HEK293 (cell line): ENCODE measurements at regions not wholly inside any gene's neighbourhood (a gene's known extent, or its start where the extent isn't known, plus 50 kb on each side); places are given as distances from the start of the nearest gene placed in this dataset.
"Not testable (repeated sequence)": the region's sequence is repeated elsewhere in the genome, so short reads cannot be mapped to it uniquely, and the experiment has no call there.

ENCODE experiments used
- CTCF ChIP-seq: fragments of 450-650 bp; formaldehyde crosslinking; IDR thresholded peaks from 2 replicates; pipeline ENCODE4 v1.5.1; 2016; ENCODE audit warnings: missing biosample characterization, missing genetic modification characterization
- SALL2 ChIP-seq: fragments of 450-650 bp; formaldehyde crosslinking; IDR thresholded peaks from 2 replicates; pipeline ENCODE4 v1.5.0; 2017; ENCODE audit warnings: missing biosample characterization, mild to moderate bottlenecking, missing genetic modification characterization, borderline replicate concordance
- TCF7L2 ChIP-seq: IDR thresholded peaks from 2 replicates; pipeline ENCODE4 v1.6.1; 2011; ENCODE audit warnings: low read depth, mild to moderate bottlenecking, inconsistent platforms, low read length, moderate library complexity, borderline replicate concordance
- ZBTB11 ChIP-seq: fragments of 450-650 bp; formaldehyde crosslinking; conservative IDR thresholded peaks from 2 replicates; pipeline ENCODE4 v1.5.1; 2016; ENCODE audit warnings: low read depth, missing biosample characterization, missing genetic modification characterization
- ZBTB7A ChIP-seq: fragments of 450-650 bp; formaldehyde crosslinking; IDR thresholded peaks from 2 replicates; pipeline ENCODE4 v1.5.1; 2016; ENCODE audit warnings: low read depth, missing biosample characterization, missing genetic modification characterization
- ZNF10 ChIP-seq: fragments of 450-650 bp; formaldehyde crosslinking; IDR thresholded peaks from 2 replicates; pipeline ENCODE4 v1.5.1; 2017; ENCODE audit warnings: missing biosample characterization, missing genetic modification characterization
- ZNF132 ChIP-seq: fragments of 450-650 bp; formaldehyde crosslinking; IDR thresholded peaks from 2 replicates; pipeline ENCODE4 v1.5.1; 2017; ENCODE audit warnings: missing biosample characterization, missing genetic modification characterization, borderline replicate concordance
- ZNF24 ChIP-seq: fragments of 450-650 bp; formaldehyde crosslinking; IDR thresholded peaks from 2 replicates; pipeline ENCODE4 v1.5.1; 2016; ENCODE audit warnings: missing biosample characterization, missing genetic modification characterization
- ZNF335 ChIP-seq: fragments of 450-650 bp; formaldehyde crosslinking; conservative IDR thresholded peaks from 2 replicates; pipeline ENCODE4 v1.5.1; 2016; ENCODE audit warnings: missing biosample characterization, missing genetic modification characterization
- ZNF555 ChIP-seq: fragments of 450-650 bp; formaldehyde crosslinking; conservative IDR thresholded peaks from 2 replicates; pipeline ENCODE4 v1.5.1; 2017; ENCODE audit warnings: missing biosample characterization, mild to moderate bottlenecking, missing genetic modification characterization, inconsistent platforms
- ZNF670 ChIP-seq: fragments of 450-650 bp; formaldehyde crosslinking; IDR thresholded peaks from 2 replicates; pipeline ENCODE4 v1.5.1; 2016; ENCODE audit warnings: missing biosample characterization, missing genetic modification characterization, low read depth
- ZNF768 ChIP-seq: fragments of 450-650 bp; formaldehyde crosslinking; IDR thresholded peaks from 2 replicates; pipeline ENCODE4 v1.5.1; 2018; ENCODE audit warnings: missing biosample characterization, mild to moderate bottlenecking, missing genetic modification characterization
- TF ChIP-seq, protein P1 (sequence below): fragments of 450-650 bp; formaldehyde crosslinking; IDR thresholded peaks from 2 replicates; pipeline ENCODE4 v1.5.1; 2016; ENCODE audit warnings: missing biosample characterization, missing genetic modification characterization

GRCh38 chr21:15979493-15979892 is 249.7 kb downstream of the USP25 start:
- TF ChIP-seq ZNF10 (tag by site-specific recombination); ZNF132 (tag by site-specific recombination); ZNF670 (tag by site-specific recombination); ZNF335 (tag by site-specific recombination); ZNF555; ZBTB11 (tag by site-specific recombination); ZBTB7A (tag by site-specific recombination); CTCF (tag by site-specific recombination); ZNF768 (tag by site-specific recombination); SALL2 (tag by site-specific recombination); TCF7L2; ZNF24: not testable (repeated sequence)
- TF ChIP-seq, protein P1, sequence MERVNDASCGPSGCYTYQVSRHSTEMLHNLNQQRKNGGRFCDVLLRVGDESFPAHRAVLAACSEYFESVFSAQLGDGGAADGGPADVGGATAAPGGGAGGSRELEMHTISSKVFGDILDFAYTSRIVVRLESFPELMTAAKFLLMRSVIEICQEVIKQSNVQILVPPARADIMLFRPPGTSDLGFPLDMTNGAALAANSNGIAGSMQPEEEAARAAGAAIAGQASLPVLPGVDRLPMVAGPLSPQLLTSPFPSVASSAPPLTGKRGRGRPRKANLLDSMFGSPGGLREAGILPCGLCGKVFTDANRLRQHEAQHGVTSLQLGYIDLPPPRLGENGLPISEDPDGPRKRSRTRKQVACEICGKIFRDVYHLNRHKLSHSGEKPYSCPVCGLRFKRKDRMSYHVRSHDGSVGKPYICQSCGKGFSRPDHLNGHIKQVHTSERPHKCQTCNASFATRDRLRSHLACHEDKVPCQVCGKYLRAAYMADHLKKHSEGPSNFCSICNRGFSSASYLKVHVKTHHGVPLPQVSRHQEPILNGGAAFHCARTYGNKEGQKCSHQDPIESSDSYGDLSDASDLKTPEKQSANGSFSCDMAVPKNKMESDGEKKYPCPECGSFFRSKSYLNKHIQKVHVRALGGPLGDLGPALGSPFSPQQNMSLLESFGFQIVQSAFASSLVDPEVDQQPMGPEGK = not testable (repeated sequence)
